ENCODE measurements at regions not wholly inside any gene's neighbourhood (a gene's known extent, or its start where the extent isn't known, plus 50 kb on each side); places are given as distances from the start of the nearest gene placed in this dataset.

DNA sequence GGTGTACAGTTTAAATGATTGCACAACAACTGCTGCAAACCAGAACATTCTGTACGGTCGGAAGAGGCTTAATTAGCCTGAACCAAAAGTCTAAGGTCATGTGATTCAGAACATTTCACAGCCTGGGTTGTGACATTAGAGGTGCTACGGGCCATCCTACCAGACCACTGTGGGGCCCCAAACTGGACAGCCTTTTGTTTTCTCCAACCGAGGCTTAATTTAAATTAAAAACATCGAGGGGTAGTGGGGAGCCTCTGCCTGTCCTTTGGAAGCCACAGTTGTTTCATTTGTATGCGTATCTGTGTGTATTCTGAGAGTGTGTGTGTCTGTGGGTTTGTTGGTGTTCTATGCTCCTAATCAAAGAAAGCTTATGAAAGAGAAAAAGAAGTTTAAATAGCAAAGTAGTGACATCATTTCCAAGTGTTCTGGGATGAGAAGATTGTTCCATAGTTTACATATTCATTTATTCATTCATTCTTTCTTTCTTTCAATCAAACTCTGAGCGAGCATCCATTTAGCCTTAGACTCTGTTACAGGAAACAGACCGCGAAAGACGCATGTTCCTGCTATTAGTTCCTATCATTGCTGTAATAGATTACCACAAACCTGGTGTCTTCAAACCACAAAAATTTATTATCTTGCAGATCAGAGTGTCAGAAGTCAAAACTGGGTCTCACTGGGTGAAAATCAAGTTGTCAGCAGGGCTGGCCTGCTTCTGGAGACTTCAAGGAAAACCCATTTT is 444.8 kb downstream of the FOXO1 start:
- Histone ChIP-seq H3K27me3 (ENCODE audit: control insufficient read depth, extremely low read depth, insufficient read depth, low read length) (no peaks in the 10 kb centered on the region), H2AFZ (ENCODE audit: control insufficient read depth, low read length) (no peak overlapping the region), H4K20me1 (ENCODE audit: control insufficient read depth, extremely low read depth, insufficient read depth, low read length) (no peaks in the 10 kb centered on the region), H3K4me2 (ENCODE audit: control insufficient read depth, extremely low read depth, insufficient read depth, low read depth, low read length) (no peak overlapping the region), H3K9me1 (ENCODE audit: control insufficient read depth, extremely low read depth, insufficient read depth, low read length) (no peaks in the 10 kb centered on the region), H3K4me3 (ENCODE audit: control insufficient read depth in 2 of 3, extremely low read depth in 1 of 3, insufficient read depth in 2 of 3, low read depth in 1 of 3, low read length in 3 of 3) (no peak overlapping the region), H3K4me1 (ENCODE audit: control insufficient read depth, extremely low read depth, insufficient read depth, low read length) (peaks cover 17% of the 10 kb centered on the region), H3K27ac (ENCODE audit: control insufficient read depth, insufficient read depth, low read length) (no peak overlapping the region), H3K9me3 (ENCODE audit: control insufficient read depth, low read depth, low read length) (no peaks in the 10 kb centered on the region), H3K9ac (ENCODE audit: control insufficient read depth, extremely low read depth, insufficient read depth, low read length) (no peak overlapping the region), H3K36me3 (ENCODE audit: control insufficient read depth in 2 of 2, extremely low read depth in 1 of 2, insufficient read depth in 2 of 2, low read length in 2 of 2) (no peaks in the 10 kb centered on the region), H3K79me2 (ENCODE audit: control insufficient read depth, insufficient read depth, low read length) (no peaks in the 10 kb centered on the region)
- DNase-seq (ENCODE audit: low read depth, low spot score) (no peak), FAIRE-seq (peak; percentile 44)
- no peak for TF ChIP-seq EZH2 (IDR thresholded peaks at IDR 0.05; ENCODE audit: low read length)
- TF ChIP-seq, protein P1, sequence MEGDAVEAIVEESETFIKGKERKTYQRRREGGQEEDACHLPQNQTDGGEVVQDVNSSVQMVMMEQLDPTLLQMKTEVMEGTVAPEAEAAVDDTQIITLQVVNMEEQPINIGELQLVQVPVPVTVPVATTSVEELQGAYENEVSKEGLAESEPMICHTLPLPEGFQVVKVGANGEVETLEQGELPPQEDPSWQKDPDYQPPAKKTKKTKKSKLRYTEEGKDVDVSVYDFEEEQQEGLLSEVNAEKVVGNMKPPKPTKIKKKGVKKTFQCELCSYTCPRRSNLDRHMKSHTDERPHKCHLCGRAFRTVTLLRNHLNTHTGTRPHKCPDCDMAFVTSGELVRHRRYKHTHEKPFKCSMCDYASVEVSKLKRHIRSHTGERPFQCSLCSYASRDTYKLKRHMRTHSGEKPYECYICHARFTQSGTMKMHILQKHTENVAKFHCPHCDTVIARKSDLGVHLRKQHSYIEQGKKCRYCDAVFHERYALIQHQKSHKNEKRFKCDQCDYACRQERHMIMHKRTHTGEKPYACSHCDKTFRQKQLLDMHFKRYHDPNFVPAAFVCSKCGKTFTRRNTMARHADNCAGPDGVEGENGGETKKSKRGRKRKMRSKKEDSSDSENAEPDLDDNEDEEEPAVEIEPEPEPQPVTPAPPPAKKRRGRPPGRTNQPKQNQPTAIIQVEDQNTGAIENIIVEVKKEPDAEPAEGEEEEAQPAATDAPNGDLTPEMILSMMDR (optimal IDR thresholded peaks at IDR 0.05 in 1 of 3, IDR thresholded peaks at IDR 0.05 in 1 of 3, conservative IDR thresholded peaks at IDR 0.05 in 1 of 3; ENCODE audit: extremely low read depth in 1 of 3, insufficient read depth in 2 of 3, low read length in 3 of 3), result no peak
- dilution Hi-C loops (cut with MboI; ENCODE audit: extremely low pct_ligation_motif_present, low sequenced_read_pairs), result no loop called here

DNA sequence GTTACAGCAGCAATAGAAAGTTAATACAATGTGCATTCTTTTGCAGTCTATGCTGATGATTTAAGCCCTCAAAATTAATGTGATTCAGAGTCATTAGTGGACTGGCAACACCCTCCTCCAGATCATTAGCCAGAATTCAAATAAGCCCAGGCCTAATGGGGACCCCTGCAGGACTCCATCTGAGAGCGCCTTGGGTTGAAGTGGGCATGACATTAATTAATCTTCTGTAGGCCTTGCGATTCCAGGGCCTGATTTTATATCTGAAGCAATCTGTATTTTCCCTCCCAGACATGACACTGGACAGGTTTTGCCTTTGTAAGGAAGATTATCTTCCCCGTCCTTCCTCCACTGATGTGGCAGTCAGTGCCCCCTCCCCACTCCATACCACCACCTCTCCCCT is 442.9 kb downstream of the FOXO1 start:
- Histone ChIP-seq H3K4me2 (ENCODE audit: control insufficient read depth, extremely low read depth, insufficient read depth, low read depth, low read length) (no peak overlapping the region), H3K9me1 (ENCODE audit: control insufficient read depth, extremely low read depth, insufficient read depth, low read length) (no peaks in the 10 kb centered on the region)

More for the DNA sequence above, 442.9 kb downstream of the FOXO1 start:
- no peak for FAIRE-seq
- no peaks in the 10 kb centered on the region for H3K9me3 ChIP-seq (ENCODE audit: control insufficient read depth, low read depth, low read length)
- TF ChIP-seq, protein P1 (optimal IDR thresholded peaks at IDR 0.05 in 1 of 3, IDR thresholded peaks at IDR 0.05 in 1 of 3, conservative IDR thresholded peaks at IDR 0.05 in 1 of 3; ENCODE audit: extremely low read depth in 1 of 3, insufficient read depth in 2 of 3, low read length in 3 of 3), result no peak
- TF ChIP-seq EZH2 (IDR thresholded peaks at IDR 0.05; ENCODE audit: low read length), result no peak
- H3K27me3 ChIP-seq (ENCODE audit: control insufficient read depth, extremely low read depth, insufficient read depth, low read length), result no peaks in the 10 kb centered on the region
- H3K27ac ChIP-seq (ENCODE audit: control insufficient read depth, insufficient read depth, low read length), result no peak overlapping the region
- H3K79me2 ChIP-seq (ENCODE audit: control insufficient read depth, insufficient read depth, low read length), result no peaks in the 10 kb centered on the region
- no peaks in the 10 kb centered on the region for H3K36me3 ChIP-seq (ENCODE audit: control insufficient read depth in 2 of 2, extremely low read depth in 1 of 2, insufficient read depth in 2 of 2, low read length in 2 of 2)
- no peak overlapping the region for H3K4me3 ChIP-seq (ENCODE audit: control insufficient read depth in 2 of 3, extremely low read depth in 1 of 3, insufficient read depth in 2 of 3, low read depth in 1 of 3, low read length in 3 of 3)
- no peaks in the 10 kb centered on the region for H4K20me1 ChIP-seq (ENCODE audit: control insufficient read depth, extremely low read depth, insufficient read depth, low read length)
- dilution Hi-C loops (cut with MboI; ENCODE audit: extremely low pct_ligation_motif_present, low sequenced_read_pairs), result no loop called here
- H3K4me1 ChIP-seq (ENCODE audit: control insufficient read depth, extremely low read depth, insufficient read depth, low read length), result peaks cover 17% of the 10 kb centered on the region
- no peak overlapping the region for H3K9ac ChIP-seq (ENCODE audit: control insufficient read depth, extremely low read depth, insufficient read depth, low read length)
- no peak for DNase-seq (ENCODE audit: low read depth, low spot score)
- H2AFZ ChIP-seq (ENCODE audit: control insufficient read depth, low read length), result no peak overlapping the region

Data from keratinocyte (primary cell).